Gastrocnemius medialis (tissue), 4 donors: ENCODE measurements at regions not wholly inside any gene's neighbourhood (a gene's known extent, or its start where the extent isn't known, plus 50 kb on each side); places are given as distances from the start of the nearest gene placed in this dataset.

Experiments used
- CTCF ChIP-seq, 5 experiments: fragments of 450-650 bp in 3 of 5; fragments of 200-600 bp in 2 of 5; sonication (generic) in 2 of 5; IDR thresholded peaks in 4 of 5; conservative IDR thresholded peaks in 1 of 5; 1 replicate in 4 of 5; 2 replicates in 1 of 5; pipeline ENCODE4 v1.5.1; 2016 to 2019; ENCODE audit warnings: antibody characterized with exemption in 5 of 5, mild to moderate bottlenecking in 3 of 5, moderate library complexity in 3 of 5
- POLR2A ChIP-seq, 2 donors: fragments of 450-650 bp; IDR thresholded peaks; one replicate each; pipeline ENCODE4 v1.6.1; 2017; ENCODE audit warnings: antibody characterized with exemption in 2 of 2, mild to moderate bottlenecking in 2 of 2, moderate library complexity in 2 of 2

- TF ChIP-seq POLR2A (IDR thresholded peaks at IDR 0.05) (no peak), CTCF (IDR thresholded peaks at IDR 0.05 in 4 of 5, conservative IDR thresholded peaks at IDR 0.05 in 1 of 5) (no peak)
These were observed 201.9 kb downstream of the INHBA start for GRCh38 chr7:41501006-41501405.
